ENCODE measurements at regions not wholly inside any gene's neighbourhood (a gene's known extent, or its start where the extent isn't known, plus 50 kb on each side); places are given as distances from the start of the nearest gene placed in this dataset.

GRCh38 chr3:156768390-156768789 lies 57.8 kb upstream of the LEKR1 start:
- Histone ChIP-seq H3K36me3 (ENCODE audit: insufficient read depth, low read length) (no peaks in the 10 kb centered on the region), H3K9me3 (ENCODE audit: low read depth, low read length) (no peaks in the 10 kb centered on the region), H3K4me3 (no peak overlapping the region)

GRCh38 chr3:156769721-156770654 lies 56.2 kb upstream of the LEKR1 start:
- H3K9ac ChIP-seq (ENCODE audit: insufficient read length) = no peak overlapping the region
- no peak for DNase-seq (ENCODE audit: low read depth, low spot score)
- no peaks in the 10 kb centered on the region for H3K36me3 ChIP-seq (ENCODE audit: insufficient read depth, low read length)
- peak overlapping the region; percentile 2 for H3K27ac ChIP-seq
- no peak for TF ChIP-seq FOXP2 (optimal IDR thresholded peaks at IDR 0.05; ENCODE audit: control extremely low read depth, extremely low read length, insufficient read depth)
- no peak for TF ChIP-seq POLR2AphosphoS5 (IDR thresholded peaks at IDR 0.05; ENCODE audit: borderline replicate concordance, low read depth, low read length)
- TF ChIP-seq EZH2 (IDR thresholded peaks at IDR 0.05) = no peak
- no peak overlapping the region for H3K4me3 ChIP-seq
- H3K9me3 ChIP-seq (ENCODE audit: low read depth, low read length) = no peaks in the 10 kb centered on the region

More at GRCh38 chr3:156768390-156768789, 57.8 kb upstream of the LEKR1 start:
- TF ChIP-seq FOXP2 (optimal IDR thresholded peaks at IDR 0.05; ENCODE audit: control extremely low read depth, extremely low read length, insufficient read depth) = no peak
- TF ChIP-seq EZH2 (IDR thresholded peaks at IDR 0.05) = no peak
- no peak overlapping the region for H3K9ac ChIP-seq (ENCODE audit: insufficient read length)
- DNase-seq (ENCODE audit: low read depth, low spot score) = no peak
- no peak overlapping the region for H3K27ac ChIP-seq

GRCh38 chr3:156770699-156771414 lies 55.3 kb upstream of the LEKR1 start:
- Histone ChIP-seq H3K27ac (no peak overlapping the region), H3K4me3 (no peak overlapping the region), H3K9ac (ENCODE audit: insufficient read length) (no peak overlapping the region), H3K36me3 (ENCODE audit: insufficient read depth, low read length) (no peaks in the 10 kb centered on the region), H3K9me3 (ENCODE audit: low read depth, low read length) (no peaks in the 10 kb centered on the region)
- no peak for DNase-seq (ENCODE audit: low read depth, low spot score)
- TF ChIP-seq FOXP2 (optimal IDR thresholded peaks at IDR 0.05; ENCODE audit: control extremely low read depth, extremely low read length, insufficient read depth) (no peak), EZH2 (IDR thresholded peaks at IDR 0.05) (no peak), POLR2AphosphoS5 (IDR thresholded peaks at IDR 0.05; ENCODE audit: borderline replicate concordance, low read depth, low read length) (no peak)

DNA sequence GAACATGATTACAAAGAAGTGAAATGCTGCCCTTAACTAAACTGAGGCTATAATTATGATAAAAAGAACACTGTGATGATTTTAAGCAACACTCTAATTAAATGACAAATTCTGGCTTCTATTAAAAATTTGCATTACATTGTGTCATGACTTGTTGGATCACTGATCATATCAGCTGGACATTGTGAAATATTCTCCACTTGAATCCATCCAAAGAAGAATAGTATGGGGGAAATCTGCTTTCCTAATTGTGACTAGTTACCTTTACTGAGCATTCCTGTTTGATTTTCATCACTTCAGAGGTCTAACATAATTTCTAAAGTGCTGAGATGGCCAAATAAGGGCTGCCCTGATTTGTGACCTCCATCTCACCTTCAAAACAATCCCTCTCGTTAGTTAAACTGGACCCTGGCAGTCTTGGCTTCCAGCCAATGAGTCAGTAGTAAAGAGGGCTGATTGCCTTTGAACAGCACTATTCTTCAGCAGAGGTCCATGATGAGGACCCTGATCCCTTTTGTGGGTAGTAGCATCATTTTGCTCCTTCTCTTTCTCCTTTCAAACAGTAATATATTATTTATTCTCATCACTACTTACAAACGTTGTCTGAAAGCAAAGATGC lies 53.5 kb upstream of the LEKR1 start:
- Histone ChIP-seq H3K9me3 (ENCODE audit: low read depth, low read length) (no peaks in the 10 kb centered on the region), H3K9ac (ENCODE audit: insufficient read length) (no peak overlapping the region), H3K4me3 (no peak overlapping the region), H3K36me3 (ENCODE audit: insufficient read depth, low read length) (no peaks in the 10 kb centered on the region), H3K27ac (no peak overlapping the region)
- no peak for DNase-seq (ENCODE audit: low read depth, low spot score)
- TF ChIP-seq FOXP2 (optimal IDR thresholded peaks at IDR 0.05; ENCODE audit: control extremely low read depth, extremely low read length, insufficient read depth) (no peak), EZH2 (IDR thresholded peaks at IDR 0.05) (no peak), POLR2AphosphoS5 (IDR thresholded peaks at IDR 0.05; ENCODE audit: borderline replicate concordance, low read depth, low read length) (no peak)

DNA sequence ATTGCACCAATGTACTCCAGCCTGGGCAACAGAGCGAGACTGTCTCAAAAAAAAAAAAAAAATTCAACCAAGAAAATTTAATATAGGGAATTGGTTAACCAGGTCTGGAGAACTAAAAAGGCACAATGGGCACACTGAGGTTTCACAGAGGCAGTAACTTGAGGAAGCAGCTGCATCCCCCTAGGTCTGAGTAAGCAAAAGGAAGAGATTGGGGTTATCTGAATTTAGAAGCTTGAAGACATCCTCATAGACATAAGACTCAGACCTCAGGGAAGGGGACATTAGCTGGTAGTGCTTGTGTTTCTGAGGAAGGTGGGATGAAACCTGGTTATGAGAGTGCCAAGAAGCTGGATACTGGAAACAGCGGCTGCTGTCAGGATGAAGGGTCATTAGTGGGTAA lies 50.1 kb upstream of the LEKR1 start:
- Histone ChIP-seq H3K27ac (no peak overlapping the region), H3K4me3 (no peak overlapping the region), H3K9me3 (ENCODE audit: low read depth, low read length) (no peaks in the 10 kb centered on the region), H3K36me3 (ENCODE audit: insufficient read depth, low read length) (no peaks in the 10 kb centered on the region), H3K9ac (ENCODE audit: insufficient read length) (no peak overlapping the region)
- TF ChIP-seq EZH2 (IDR thresholded peaks at IDR 0.05) (no peak), POLR2AphosphoS5 (IDR thresholded peaks at IDR 0.05; ENCODE audit: borderline replicate concordance, low read depth, low read length) (no peak), FOXP2 (optimal IDR thresholded peaks at IDR 0.05; ENCODE audit: control extremely low read depth, extremely low read length, insufficient read depth) (no peak)
- DNase-seq (ENCODE audit: low read depth, low spot score) = no peak

Data from SK-N-MC (cell line).